Astrocyte (in vitro differentiated cells and primary cell): ENCODE measurements at regions not wholly inside any gene's neighbourhood (a gene's known extent, or its start where the extent isn't known, plus 50 kb on each side); places are given as distances from the start of the nearest gene placed in this dataset.

Source experiments
- DNase-seq: peaks from one replicate; pipeline ENCODE4 v3.0.0-alpha.2; 2010; ENCODE audit warnings: low read depth
- FAIRE-seq: peaks from 2 replicates; lab custom pipeline; 2011; peaks lifted over from hg19 to GRCh38; lab: Jason Lieb, UNC
- H2AFZ ChIP-seq: 2 replicates; pipeline ENCODE4 v1.6.0; 2012; ENCODE audit warnings: low read depth, low read length, inconsistent platforms
- H3K27ac ChIP-seq: 2 replicates; pipeline ENCODE4 v1.5.1; 2011; ENCODE audit warnings: low read depth, low read length, inconsistent platforms
- H3K27me3 ChIP-seq: 2 replicates; pipeline ENCODE4 v1.6.0; 2011; ENCODE audit warnings: low read length, inconsistent platforms; ENCODE audit not compliant: insufficient read depth
- H3K36me3 ChIP-seq: 2 replicates; pipeline ENCODE4 v1.5.1; 2011; ENCODE audit warnings: low read length, inconsistent platforms; ENCODE audit not compliant: insufficient read depth
- H3K4me1 ChIP-seq: 2 replicates; pipeline ENCODE4 v1.5.1; 2011; ENCODE audit warnings: low read length, inconsistent platforms; ENCODE audit not compliant: insufficient read depth
- H3K4me2 ChIP-seq: 2 replicates; pipeline ENCODE4 v1.6.0; 2012; ENCODE audit warnings: low read length, inconsistent platforms
- H3K4me3 ChIP-seq: 2 replicates; pipeline ENCODE4 v1.5.1; 2011; ENCODE audit warnings: low read depth, mild to moderate bottlenecking, low read length, inconsistent platforms; ENCODE audit not compliant: insufficient read depth
- H3K79me2 ChIP-seq: 2 replicates; pipeline ENCODE4 v1.6.0; 2012; ENCODE audit warnings: mild to moderate bottlenecking, low read length, inconsistent platforms; ENCODE audit not compliant: insufficient read depth
- H3K9ac ChIP-seq: 2 replicates; pipeline ENCODE4 v1.6.0; 2012; ENCODE audit warnings: mild to moderate bottlenecking, low read length, inconsistent platforms
- H3K9me3 ChIP-seq: 2 replicates; pipeline ENCODE4 v1.5.1; 2012; ENCODE audit warnings: low read depth, mild to moderate bottlenecking, low read length, inconsistent platforms; ENCODE audit not compliant: insufficient read depth
- H4K20me1 ChIP-seq: 2 replicates; pipeline ENCODE4 v1.6.0; 2012; ENCODE audit warnings: low read length, inconsistent platforms; ENCODE audit not compliant: insufficient read depth
- H3K27ac Mint-ChIP-seq: one replicate; pipeline ENCODE4 v1.8.0; 2021; ENCODE audit warnings: mild to moderate bottlenecking, mixed read lengths; ENCODE audit not compliant: unreplicated experiment
- H3K27me3 Mint-ChIP-seq: one replicate; pipeline ENCODE4 v1.8.0; 2021; ENCODE audit warnings: low read depth, mixed read lengths; ENCODE audit not compliant: unreplicated experiment
- H3K36me3 Mint-ChIP-seq: one replicate; pipeline ENCODE4 v1.8.0; 2021; ENCODE audit warnings: low read depth, mixed read lengths; ENCODE audit not compliant: unreplicated experiment
- H3K4me1 Mint-ChIP-seq: one replicate; pipeline ENCODE4 v1.8.0; 2021; ENCODE audit warnings: low read depth, mixed read lengths; ENCODE audit not compliant: unreplicated experiment
- H3K4me3 Mint-ChIP-seq: one replicate; pipeline ENCODE4 v1.8.0; 2021; ENCODE audit warnings: mild to moderate bottlenecking, moderate library complexity, mixed read lengths; ENCODE audit not compliant: unreplicated experiment
- H3K9me3 Mint-ChIP-seq: one replicate; pipeline ENCODE4 v1.8.0; 2021; ENCODE audit warnings: mild to moderate bottlenecking, mixed read lengths; ENCODE audit not compliant: unreplicated experiment
- EZH2 ChIP-seq: IDR thresholded peaks from 2 replicates; pipeline ENCODE4 v1.6.1; 2012; ENCODE audit warnings: mild to moderate bottlenecking, low read length, inconsistent platforms; ENCODE audit not compliant: insufficient read depth
- TF ChIP-seq, protein P1 (sequence below): IDR thresholded peaks from 2 replicates; pipeline ENCODE4 v1.5.1; 2011; ENCODE audit warnings: low read depth, mild to moderate bottlenecking, inconsistent platforms, low read length, moderate library complexity; ENCODE audit not compliant: insufficient read depth

- DNase-seq (peak; percentile 89), FAIRE-seq (no peak)
- Histone ChIP-seq H3K36me3 (no peaks in the 10 kb centered on the region), H3K27ac (no peak overlapping the region), H3K27me3 (no peaks in the 10 kb centered on the region), H3K4me3 (no peak overlapping the region), H3K9ac (no peak overlapping the region), H3K9me3 (no peaks in the 10 kb centered on the region), H3K79me2 (no peaks in the 10 kb centered on the region), H3K4me2 (no peak overlapping the region), H2AFZ (no peak overlapping the region), H3K4me1 (peaks cover 7% of the 10 kb centered on the region), H4K20me1 (no peaks in the 10 kb centered on the region)
- no peaks in the 10 kb centered on the region for H3K27me3 Mint-ChIP-seq
- TF ChIP-seq, protein P1, sequence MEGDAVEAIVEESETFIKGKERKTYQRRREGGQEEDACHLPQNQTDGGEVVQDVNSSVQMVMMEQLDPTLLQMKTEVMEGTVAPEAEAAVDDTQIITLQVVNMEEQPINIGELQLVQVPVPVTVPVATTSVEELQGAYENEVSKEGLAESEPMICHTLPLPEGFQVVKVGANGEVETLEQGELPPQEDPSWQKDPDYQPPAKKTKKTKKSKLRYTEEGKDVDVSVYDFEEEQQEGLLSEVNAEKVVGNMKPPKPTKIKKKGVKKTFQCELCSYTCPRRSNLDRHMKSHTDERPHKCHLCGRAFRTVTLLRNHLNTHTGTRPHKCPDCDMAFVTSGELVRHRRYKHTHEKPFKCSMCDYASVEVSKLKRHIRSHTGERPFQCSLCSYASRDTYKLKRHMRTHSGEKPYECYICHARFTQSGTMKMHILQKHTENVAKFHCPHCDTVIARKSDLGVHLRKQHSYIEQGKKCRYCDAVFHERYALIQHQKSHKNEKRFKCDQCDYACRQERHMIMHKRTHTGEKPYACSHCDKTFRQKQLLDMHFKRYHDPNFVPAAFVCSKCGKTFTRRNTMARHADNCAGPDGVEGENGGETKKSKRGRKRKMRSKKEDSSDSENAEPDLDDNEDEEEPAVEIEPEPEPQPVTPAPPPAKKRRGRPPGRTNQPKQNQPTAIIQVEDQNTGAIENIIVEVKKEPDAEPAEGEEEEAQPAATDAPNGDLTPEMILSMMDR = no peak
- TF ChIP-seq EZH2 = no peak
- H3K9me3 Mint-ChIP-seq = peaks cover 6% of the 10 kb centered on the region
- H3K4me1 Mint-ChIP-seq = no peaks in the 10 kb centered on the region
- H3K4me3 Mint-ChIP-seq = no peak overlapping the region
- H3K27ac Mint-ChIP-seq = no peak overlapping the region
- no peaks in the 10 kb centered on the region for H3K36me3 Mint-ChIP-seq
These were observed 563.5 kb upstream of the TBL1XR1 start for GRCh38 chr3:177760803-177761202.

GRCh38 chr3:177764377-177764912, 567.2 kb upstream of the TBL1XR1 start:
- FAIRE-seq = peak; percentile 55
- Histone ChIP-seq H3K4me2 (peak overlapping the region; percentile 15), H3K27ac (no peak overlapping the region), H3K4me3 (no peak overlapping the region), H3K36me3 (no peaks in the 10 kb centered on the region), H3K9ac (no peak overlapping the region), H2AFZ (no peak overlapping the region), H3K4me1 (peaks cover 7% of the 10 kb centered on the region), H3K79me2 (no peaks in the 10 kb centered on the region), H3K9me3 (no peaks in the 10 kb centered on the region), H3K27me3 (no peaks in the 10 kb centered on the region), H4K20me1 (no peaks in the 10 kb centered on the region)
- Mint-ChIP-seq H3K36me3 (no peaks in the 10 kb centered on the region), H3K27me3 (no peaks in the 10 kb centered on the region), H3K27ac (no peak overlapping the region), H3K9me3 (peaks cover 4% of the 10 kb centered on the region), H3K4me1 (no peaks in the 10 kb centered on the region), H3K4me3 (no peak overlapping the region)
- DNase-seq = peak; percentile 71
- no peak for TF ChIP-seq EZH2
- TF ChIP-seq, protein P1 = no peak

- FAIRE-seq (no peak), DNase-seq (no peak)
- Histone ChIP-seq H3K4me3 (no peak overlapping the region), H3K4me2 (no peak overlapping the region), H3K36me3 (no peaks in the 10 kb centered on the region), H3K27ac (no peak overlapping the region), H2AFZ (no peak overlapping the region), H4K20me1 (no peaks in the 10 kb centered on the region), H3K79me2 (no peaks in the 10 kb centered on the region), H3K9me3 (no peaks in the 10 kb centered on the region), H3K9ac (no peak overlapping the region), H3K4me1 (peaks cover 7% of the 10 kb centered on the region), H3K27me3 (no peaks in the 10 kb centered on the region)
- Mint-ChIP-seq H3K36me3 (no peaks in the 10 kb centered on the region), H3K4me3 (no peak overlapping the region), H3K27ac (no peak overlapping the region), H3K4me1 (no peaks in the 10 kb centered on the region), H3K9me3 (peaks cover 3% of the 10 kb centered on the region), H3K27me3 (no peaks in the 10 kb centered on the region)
- TF ChIP-seq, protein P1 = no peak
- TF ChIP-seq EZH2 = no peak
These were observed 567.7 kb upstream of the TBL1XR1 start for GRCh38 chr3:177764933-177765332.
